ENCODE measurements at regions not wholly inside any gene's neighbourhood (a gene's known extent, or its start where the extent isn't known, plus 50 kb on each side); places are given as distances from the start of the nearest gene placed in this dataset.

- H3K27me3 ChIP-seq (ENCODE audit: insufficient read depth, low read length): no peaks in the 10 kb centered on the region
- no peaks in the 10 kb centered on the region for H3K36me3 Mint-ChIP-seq (ENCODE audit: insufficient read depth in 1 of 3, low read depth in 3 of 3)
- H3K23ac ChIP-seq (ENCODE audit: insufficient read length, low read depth, low read length): no peak overlapping the region
- no peaks in the 10 kb centered on the region for H4K20me1 ChIP-seq (ENCODE audit: control insufficient read depth, insufficient read depth, insufficient read length)
- no peak overlapping the region for H3K27ac ChIP-seq (ENCODE audit: insufficient read length, low read depth, low read length)
- H4K8ac ChIP-seq (replicated peaks; ENCODE audit: insufficient read length, low read depth, low read length): no peak overlapping the region
- no peaks in the 10 kb centered on the region for H3K9me3 Mint-ChIP-seq
- no peak overlapping the region for H3K18ac ChIP-seq (ENCODE audit: insufficient read length, low read depth, low read length)
- no peaks in the 10 kb centered on the region for H3K27me3 Mint-ChIP-seq (ENCODE audit: low read depth)
- no peak overlapping the region for H2BK15ac ChIP-seq (ENCODE audit: low read depth, low read length)
- H3K4ac ChIP-seq (ENCODE audit: low read depth, low read length): no peak overlapping the region
- H2BK12ac ChIP-seq (ENCODE audit: insufficient read length, low read depth, low read length): no peak overlapping the region
- no CpG with 5 or more reads among the region's 6 CpGs for WGBS (ENCODE audit: extremely low coverage, insufficient read length, low lambda C conversion rate)
- H3K23me2 ChIP-seq (ENCODE audit: insufficient read length, low read depth, low read length, poor library complexity, severe bottlenecking): no peaks in the 10 kb centered on the region
- H3K27ac Mint-ChIP-seq: peak overlapping the region in 1 of 3 experiments; percentile 27; a peak in 1 of 7 replicates
- TF ChIP-seq CTCF (conservative IDR thresholded peaks at IDR 0.05): no peak
- no peak overlapping the region for H3K9ac ChIP-seq (ENCODE audit: extremely low read depth, insufficient read length, low read length)
- H4K91ac ChIP-seq (ENCODE audit: insufficient read length, low read depth, low read length): no peak overlapping the region
- no peak overlapping the region for H3K14ac ChIP-seq (ENCODE audit: insufficient read depth, low read length)
- no peak overlapping the region for H3K4me3 Mint-ChIP-seq
- no peak overlapping the region for H3K56ac ChIP-seq (ENCODE audit: insufficient read length, low read depth, low read length)
- no peak for DNase-seq
- no peak overlapping the region for H2BK20ac ChIP-seq (ENCODE audit: low read depth, low read length, poor library complexity, severe bottlenecking)
- peaks cover 0 to 2% of the 10 kb centered on the region in 2 experiments; a peak in 1 of 4 replicates for H3K4me1 Mint-ChIP-seq
- H3K4me1 ChIP-seq (ENCODE audit: insufficient read depth, low read length): no peaks in the 10 kb centered on the region
- no peaks in the 10 kb centered on the region for H3K9me3 ChIP-seq (ENCODE audit: control insufficient read depth, low read depth, low read length)
- H2AFZ ChIP-seq (ENCODE audit: low read length): no peak overlapping the region
- no peak overlapping the region for H3K4me2 ChIP-seq (ENCODE audit: insufficient read depth, insufficient read length, low read length)
- H2BK5ac ChIP-seq (ENCODE audit: insufficient read length, low read length): no peak overlapping the region
- no peak overlapping the region for H2AK5ac ChIP-seq (ENCODE audit: insufficient read length, low read length)
- no peak overlapping the region for H2BK120ac ChIP-seq (ENCODE audit: low read depth, low read length, poor library complexity, severe bottlenecking)
- H3K79me1 ChIP-seq (ENCODE audit: insufficient read depth, low read depth, low read length, poor library complexity, severe bottlenecking): no peaks in the 10 kb centered on the region
- no peaks in the 10 kb centered on the region for H3K79me2 ChIP-seq (ENCODE audit: insufficient read depth, low read length)
- no peak overlapping the region for H4K5ac ChIP-seq (ENCODE audit: insufficient read length, low read depth, low read length)
- H3T11ph ChIP-seq (ENCODE audit: low read length): no peak overlapping the region
These were observed 106.5 kb upstream of the ETAA1 start for GRCh38 chr2:67290451-67291290.

Data from H9 (cell line).